CD4-positive, alpha-beta T cell (primary cell): ENCODE measurements at regions not wholly inside any gene's neighbourhood (a gene's known extent, or its start where the extent isn't known, plus 50 kb on each side); places are given as distances from the start of the nearest gene placed in this dataset.

ENCODE experiments used
- ATAC-seq: fragments of 200-7000 bp; cut with Tn5 transposase; one replicate; pipeline ENCODE4 v1.10.0; 2022; ENCODE audit warnings: mild to moderate bottlenecking; ENCODE audit not compliant: poor library complexity
- CTCF ChIA-PET: fragments of 350-600 bp; sonication (Branson Sonifier 250); formaldehyde crosslinking; loops from one replicate; lab custom pipeline; 2021; ENCODE audit warnings: antibody characterized with exemption, inconsistent platforms; lab: Charles Lee
- POLR2A ChIA-PET: fragments of 350-600 bp; sonication (Branson Sonifier 250); formaldehyde crosslinking; loops from one replicate; lab custom pipeline; 2021; ENCODE audit warnings: antibody characterized with exemption, inconsistent platforms; lab: Charles Lee
- DNase-seq, 14 experiments: peaks; one replicate each; pipeline ENCODE4 v3.0.0-alpha.2; 2013 to 2020; ENCODE audit warnings: mixed read lengths in 2 of 14
- H3K27ac ChIP-seq, 2 donors: one replicate each; pipeline versions ENCODE4 v1.5.1 to v1.7.0; 2013; ENCODE audit warnings: low read length in 2 of 2, low read depth in 1 of 2, mild to moderate bottlenecking in 1 of 2
- H3K27me3 ChIP-seq, 2 experiments: 1 replicate in 1 of 2; 2 replicates in 1 of 2; pipeline versions ENCODE4 v1.6.1 to v1.7.0; 2013; ENCODE audit warnings: low read length in 2 of 2, control low read depth in 1 of 2, mild to moderate bottlenecking in 1 of 2, moderate library complexity in 1 of 2; ENCODE audit not compliant: insufficient read depth in 2 of 2, control insufficient read depth in 1 of 2
- H3K36me3 ChIP-seq: one replicate; pipeline ENCODE4 v1.6.1; 2013; ENCODE audit warnings: low read length, control low read depth; ENCODE audit not compliant: insufficient read depth
- H3K4me1 ChIP-seq: one replicate; pipeline ENCODE4 v1.6.1; 2013; ENCODE audit warnings: low read length, control low read depth; ENCODE audit not compliant: insufficient read depth
- H3K4me3 ChIP-seq: one replicate; pipeline ENCODE4 v1.5.1; 2013; ENCODE audit warnings: mild to moderate bottlenecking, low read length, moderate library complexity
- H3K9me3 ChIP-seq, 2 experiments: 1 replicate in 1 of 2; 2 replicates in 1 of 2; pipeline versions ENCODE4 v1.6.1 to v1.7.0; 2013; ENCODE audit warnings: low read length in 2 of 2, mild to moderate bottlenecking in 2 of 2, control low read depth in 1 of 2, moderate library complexity in 1 of 2; ENCODE audit not compliant: control insufficient read depth in 1 of 2, insufficient read depth in 1 of 2
- H3K27ac Mint-ChIP-seq: one replicate; pipeline ENCODE4 v1.8.0; 2020; ENCODE audit warnings: mixed read lengths
- H3K27me3 Mint-ChIP-seq: one replicate; pipeline ENCODE4 v1.8.0; 2021; ENCODE audit warnings: mixed read lengths
- H3K36me3 Mint-ChIP-seq: one replicate; pipeline ENCODE4 v1.8.0; 2021; ENCODE audit warnings: low read depth, mixed read lengths
- H3K4me1 Mint-ChIP-seq: one replicate; pipeline ENCODE4 v1.8.0; 2021; ENCODE audit warnings: low read depth, mixed read lengths
- H3K4me3 Mint-ChIP-seq: one replicate; pipeline ENCODE4 v1.8.0; 2020; ENCODE audit warnings: mild to moderate bottlenecking, mixed read lengths
- H3K9me3 Mint-ChIP-seq: one replicate; pipeline ENCODE4 v1.8.0; 2020; ENCODE audit warnings: mixed read lengths
- intact Hi-C, 2 experiments: fragments of 100-400 bp; cut with DNase I in 1 of 2; cut with micrococcal nuclease in 1 of 2; formaldehyde crosslinking; loops; one replicate each; pipeline versions ENCODE4 v1.15.1 to v1.9.0; 2023 to 2025; cut with DNase I, micrococcal nuclease
- TF ChIP-seq, protein P1 (sequence below): fragments of 200-600 bp; IDR thresholded peaks from one replicate; pipeline ENCODE4 v1.8.0; 2022; ENCODE audit warnings: antibody characterized with exemption, mild to moderate bottlenecking

DNA sequence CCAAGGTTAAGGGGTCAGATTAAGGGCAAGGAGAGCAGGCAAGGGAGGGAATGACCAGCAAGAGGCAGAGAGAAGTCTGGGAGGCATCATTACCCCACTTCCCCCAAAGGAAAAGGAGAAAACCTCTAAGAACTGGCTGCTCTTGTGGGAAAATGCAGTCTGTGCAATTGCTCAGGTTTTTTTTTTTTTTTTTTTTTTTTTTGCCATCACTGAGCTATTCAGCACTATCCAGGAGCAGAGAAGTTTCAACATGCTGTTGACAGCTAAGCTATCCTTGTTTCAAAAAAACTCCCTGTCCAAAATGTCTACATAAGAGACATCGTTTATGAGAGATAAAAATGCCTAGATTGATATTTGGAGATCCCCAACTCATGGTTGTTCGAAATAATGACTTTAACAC is 345.4 kb downstream of the TDRD15 start:
- Mint-ChIP-seq H3K4me3 (no peak overlapping the region), H3K36me3 (no peaks in the 10 kb centered on the region), H3K27ac (no peak overlapping the region), H3K27me3 (no peaks in the 10 kb centered on the region), H3K4me1 (no peaks in the 10 kb centered on the region), H3K9me3 (peaks cover 8% of the 10 kb centered on the region)
- DNase-seq, result no peak
- H3K4me1 ChIP-seq, result no peaks in the 10 kb centered on the region
- H3K27ac ChIP-seq, result no peak overlapping the region
- no peaks in the 10 kb centered on the region for H3K36me3 ChIP-seq
- no peaks in the 10 kb centered on the region for H3K27me3 ChIP-seq
- intact Hi-C loops, result no loop called here
- ATAC-seq, result no peak
- TF ChIP-seq, protein P1, sequence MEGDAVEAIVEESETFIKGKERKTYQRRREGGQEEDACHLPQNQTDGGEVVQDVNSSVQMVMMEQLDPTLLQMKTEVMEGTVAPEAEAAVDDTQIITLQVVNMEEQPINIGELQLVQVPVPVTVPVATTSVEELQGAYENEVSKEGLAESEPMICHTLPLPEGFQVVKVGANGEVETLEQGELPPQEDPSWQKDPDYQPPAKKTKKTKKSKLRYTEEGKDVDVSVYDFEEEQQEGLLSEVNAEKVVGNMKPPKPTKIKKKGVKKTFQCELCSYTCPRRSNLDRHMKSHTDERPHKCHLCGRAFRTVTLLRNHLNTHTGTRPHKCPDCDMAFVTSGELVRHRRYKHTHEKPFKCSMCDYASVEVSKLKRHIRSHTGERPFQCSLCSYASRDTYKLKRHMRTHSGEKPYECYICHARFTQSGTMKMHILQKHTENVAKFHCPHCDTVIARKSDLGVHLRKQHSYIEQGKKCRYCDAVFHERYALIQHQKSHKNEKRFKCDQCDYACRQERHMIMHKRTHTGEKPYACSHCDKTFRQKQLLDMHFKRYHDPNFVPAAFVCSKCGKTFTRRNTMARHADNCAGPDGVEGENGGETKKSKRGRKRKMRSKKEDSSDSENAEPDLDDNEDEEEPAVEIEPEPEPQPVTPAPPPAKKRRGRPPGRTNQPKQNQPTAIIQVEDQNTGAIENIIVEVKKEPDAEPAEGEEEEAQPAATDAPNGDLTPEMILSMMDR, result no peak
- H3K9me3 ChIP-seq, result no peaks in the 10 kb centered on the region
- POLR2A ChIA-PET, result no interaction called here
- CTCF ChIA-PET, result no interaction called here
- no peak overlapping the region for H3K4me3 ChIP-seq

DNA sequence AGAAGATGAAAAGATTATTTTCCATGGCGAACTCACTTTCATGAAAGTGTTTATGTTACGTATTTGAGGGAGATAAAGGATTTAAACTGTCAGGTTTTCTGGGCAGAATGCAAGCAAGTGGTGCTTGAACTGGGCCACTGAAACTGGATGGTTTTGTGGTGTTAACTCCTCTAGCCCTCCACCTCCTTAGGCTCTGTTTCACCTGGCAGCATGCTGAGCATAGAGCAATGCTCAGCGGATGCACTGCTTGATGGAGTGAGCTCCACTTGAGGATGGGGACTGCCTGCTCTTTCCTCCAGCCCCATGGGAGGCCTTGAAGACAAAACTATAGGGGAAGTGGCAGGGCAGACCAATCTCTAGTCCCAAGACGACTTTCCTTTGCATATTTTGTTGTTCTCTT is 345.8 kb downstream of the TDRD15 start:
- Histone ChIP-seq H3K9me3 (no peaks in the 10 kb centered on the region), H3K4me1 (no peaks in the 10 kb centered on the region), H3K27ac (no peak overlapping the region), H3K4me3 (no peak overlapping the region), H3K36me3 (no peaks in the 10 kb centered on the region), H3K27me3 (no peaks in the 10 kb centered on the region)
- TF ChIP-seq, protein P1, result no peak
- CTCF ChIA-PET, result no interaction called here
- no peak for ATAC-seq
- H3K4me1 Mint-ChIP-seq, result no peaks in the 10 kb centered on the region
- DNase-seq, result no peak
- no peaks in the 10 kb centered on the region for H3K36me3 Mint-ChIP-seq
- H3K4me3 Mint-ChIP-seq, result no peak overlapping the region
- peaks cover 8% of the 10 kb centered on the region for H3K9me3 Mint-ChIP-seq
- POLR2A ChIA-PET, result no interaction called here
- no peak overlapping the region for H3K27ac Mint-ChIP-seq
- intact Hi-C loops, result no loop called here
- no peaks in the 10 kb centered on the region for H3K27me3 Mint-ChIP-seq

DNA sequence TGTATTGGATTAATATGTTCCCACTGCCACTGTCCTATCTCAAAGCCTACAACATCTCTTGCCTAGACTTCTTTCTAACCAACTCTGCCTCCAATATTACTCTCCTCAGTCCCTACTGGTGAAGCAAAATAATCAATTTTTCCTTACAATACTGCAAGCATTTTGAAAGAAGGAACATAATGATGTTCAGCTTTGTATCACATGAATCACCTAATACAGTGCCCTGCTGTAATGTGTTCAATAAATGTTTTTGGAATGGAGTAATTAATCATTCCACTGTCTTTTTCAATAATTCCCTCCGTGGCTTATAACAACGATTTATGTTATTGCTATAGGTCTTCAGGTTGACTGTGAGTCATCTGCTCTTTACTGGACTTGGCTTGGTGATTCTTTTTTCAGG is 356.4 kb downstream of the TDRD15 start:
- Mint-ChIP-seq H3K36me3 (no peaks in the 10 kb centered on the region), H3K4me3 (no peak overlapping the region), H3K27me3 (no peaks in the 10 kb centered on the region), H3K9me3 (peaks cover 10% of the 10 kb centered on the region), H3K4me1 (no peaks in the 10 kb centered on the region), H3K27ac (no peak overlapping the region)
- Histone ChIP-seq H3K36me3 (no peaks in the 10 kb centered on the region), H3K27ac (no peak overlapping the region), H3K4me3 (no peak overlapping the region), H3K9me3 (peaks cover 0 to 6% of the 10 kb centered on the region in 2 experiments), H3K4me1 (no peaks in the 10 kb centered on the region), H3K27me3 (no peaks in the 10 kb centered on the region)
- TF ChIP-seq, protein P1, result no peak
- ATAC-seq (no peak), DNase-seq (no peak)
- ChIA-PET CTCF (no interaction called here), POLR2A (no interaction called here)
- intact Hi-C loops, result no loop called here
